ENCODE measurements at regions not wholly inside any gene's neighbourhood (a gene's known extent, or its start where the extent isn't known, plus 50 kb on each side); places are given as distances from the start of the nearest gene placed in this dataset.

DNA sequence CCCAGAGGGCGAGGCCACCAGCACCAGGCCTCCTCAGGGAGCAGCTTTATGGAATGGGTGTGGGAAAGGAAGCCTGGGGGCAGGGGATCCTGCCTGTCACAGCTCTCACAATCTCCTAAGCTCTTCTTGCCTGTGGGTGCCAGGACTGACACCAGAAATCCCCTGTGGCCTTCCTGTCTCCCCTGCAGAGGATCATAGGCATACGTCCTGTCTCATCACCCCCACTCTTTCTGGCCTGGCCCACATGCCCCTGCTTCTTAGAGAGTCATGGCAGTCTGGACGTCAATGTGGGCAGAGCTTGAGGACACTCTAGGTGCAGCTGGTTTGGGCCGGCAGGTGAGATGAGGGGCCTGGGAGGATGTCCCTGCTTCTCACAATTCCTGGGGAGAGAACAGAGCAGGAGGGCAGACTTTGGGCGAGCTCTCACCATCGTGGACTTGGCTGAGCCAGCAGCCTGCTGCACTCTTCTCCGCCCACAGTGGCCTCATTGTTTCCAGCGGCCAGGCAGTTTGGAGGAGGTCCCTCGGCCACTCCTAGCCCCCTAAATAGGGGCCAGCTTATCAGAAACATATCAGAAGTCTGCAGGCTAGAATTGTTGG, 67.3 kb upstream of the ZFR start:
- TF ChIP-seq, protein P1, sequence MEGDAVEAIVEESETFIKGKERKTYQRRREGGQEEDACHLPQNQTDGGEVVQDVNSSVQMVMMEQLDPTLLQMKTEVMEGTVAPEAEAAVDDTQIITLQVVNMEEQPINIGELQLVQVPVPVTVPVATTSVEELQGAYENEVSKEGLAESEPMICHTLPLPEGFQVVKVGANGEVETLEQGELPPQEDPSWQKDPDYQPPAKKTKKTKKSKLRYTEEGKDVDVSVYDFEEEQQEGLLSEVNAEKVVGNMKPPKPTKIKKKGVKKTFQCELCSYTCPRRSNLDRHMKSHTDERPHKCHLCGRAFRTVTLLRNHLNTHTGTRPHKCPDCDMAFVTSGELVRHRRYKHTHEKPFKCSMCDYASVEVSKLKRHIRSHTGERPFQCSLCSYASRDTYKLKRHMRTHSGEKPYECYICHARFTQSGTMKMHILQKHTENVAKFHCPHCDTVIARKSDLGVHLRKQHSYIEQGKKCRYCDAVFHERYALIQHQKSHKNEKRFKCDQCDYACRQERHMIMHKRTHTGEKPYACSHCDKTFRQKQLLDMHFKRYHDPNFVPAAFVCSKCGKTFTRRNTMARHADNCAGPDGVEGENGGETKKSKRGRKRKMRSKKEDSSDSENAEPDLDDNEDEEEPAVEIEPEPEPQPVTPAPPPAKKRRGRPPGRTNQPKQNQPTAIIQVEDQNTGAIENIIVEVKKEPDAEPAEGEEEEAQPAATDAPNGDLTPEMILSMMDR (IDR thresholded peaks at IDR 0.05): no peak
- no peak for TF ChIP-seq POLR2A (IDR thresholded peaks at IDR 0.05)

Measured in adrenal gland (tissue), 5 donors.